Breast epithelium (tissue), 3 donors: ENCODE measurements at regions not wholly inside any gene's neighbourhood (a gene's known extent, or its start where the extent isn't known, plus 50 kb on each side); places are given as distances from the start of the nearest gene placed in this dataset.

Experiments
- POLR2A ChIP-seq: fragments of 450-650 bp; IDR thresholded peaks from one replicate; pipeline ENCODE4 v1.6.1; 2016; ENCODE audit warnings: antibody characterized with exemption, mild to moderate bottlenecking, moderate library complexity
- TF ChIP-seq, protein P1 (sequence below), 3 donors: fragments of 450-650 bp; IDR thresholded peaks; one replicate each; pipeline ENCODE4 v1.5.1; 2016 to 2017; ENCODE audit warnings: antibody characterized with exemption in 3 of 3, mild to moderate bottlenecking in 3 of 3, moderate library complexity in 3 of 3

DNA sequence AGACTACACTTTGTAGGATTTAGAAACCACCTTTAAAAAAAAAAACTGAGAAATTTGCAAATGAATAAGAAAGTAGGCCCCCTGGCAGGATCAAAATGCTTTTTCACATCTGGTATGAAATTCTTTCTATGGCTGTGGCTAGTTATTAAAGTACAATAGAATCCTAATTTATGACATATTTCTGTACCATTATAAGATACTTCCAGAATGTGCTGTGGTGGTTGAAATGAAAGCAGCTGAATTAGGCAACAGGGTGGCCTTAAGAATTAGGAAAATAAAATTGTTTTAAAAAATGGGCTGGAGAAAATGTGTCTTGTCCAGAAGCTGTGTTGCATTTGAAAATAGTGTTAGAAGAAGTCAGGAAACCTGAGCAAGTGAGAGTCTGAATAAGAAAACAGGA is 85.9 kb upstream of the PDE3A start:
- TF ChIP-seq, protein P1, sequence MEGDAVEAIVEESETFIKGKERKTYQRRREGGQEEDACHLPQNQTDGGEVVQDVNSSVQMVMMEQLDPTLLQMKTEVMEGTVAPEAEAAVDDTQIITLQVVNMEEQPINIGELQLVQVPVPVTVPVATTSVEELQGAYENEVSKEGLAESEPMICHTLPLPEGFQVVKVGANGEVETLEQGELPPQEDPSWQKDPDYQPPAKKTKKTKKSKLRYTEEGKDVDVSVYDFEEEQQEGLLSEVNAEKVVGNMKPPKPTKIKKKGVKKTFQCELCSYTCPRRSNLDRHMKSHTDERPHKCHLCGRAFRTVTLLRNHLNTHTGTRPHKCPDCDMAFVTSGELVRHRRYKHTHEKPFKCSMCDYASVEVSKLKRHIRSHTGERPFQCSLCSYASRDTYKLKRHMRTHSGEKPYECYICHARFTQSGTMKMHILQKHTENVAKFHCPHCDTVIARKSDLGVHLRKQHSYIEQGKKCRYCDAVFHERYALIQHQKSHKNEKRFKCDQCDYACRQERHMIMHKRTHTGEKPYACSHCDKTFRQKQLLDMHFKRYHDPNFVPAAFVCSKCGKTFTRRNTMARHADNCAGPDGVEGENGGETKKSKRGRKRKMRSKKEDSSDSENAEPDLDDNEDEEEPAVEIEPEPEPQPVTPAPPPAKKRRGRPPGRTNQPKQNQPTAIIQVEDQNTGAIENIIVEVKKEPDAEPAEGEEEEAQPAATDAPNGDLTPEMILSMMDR (IDR thresholded peaks at IDR 0.05) = no peak
- no peak for TF ChIP-seq POLR2A
